ENCODE measurements at regions not wholly inside any gene's neighbourhood (a gene's known extent, or its start where the extent isn't known, plus 50 kb on each side); places are given as distances from the start of the nearest gene placed in this dataset.

GRCh38 chr5:34536699-34537098 is 119.4 kb upstream of the RAI14 start:
- no peak for TF ChIP-seq CTCF (IDR thresholded peaks at IDR 0.05)
- no peak for ATAC-seq (ENCODE audit: low FRiP score)
- DNase-seq (ENCODE audit: low spot score), result no peak

GRCh38 chr5:34538026-34538672 is 118.0 kb upstream of the RAI14 start:
- no peak for TF ChIP-seq CTCF (IDR thresholded peaks at IDR 0.05)
- ATAC-seq (ENCODE audit: low FRiP score), result no peak
- DNase-seq (ENCODE audit: low spot score), result no peak

GRCh38 chr5:34539183-34539582 is 116.9 kb upstream of the RAI14 start:
- ATAC-seq (ENCODE audit: low FRiP score), result no peak
- no peak for TF ChIP-seq CTCF (IDR thresholded peaks at IDR 0.05)

GRCh38 chr5:34541067-34541466 is 115.1 kb upstream of the RAI14 start:
- TF ChIP-seq CTCF (IDR thresholded peaks at IDR 0.05), result no peak
- DNase-seq (ENCODE audit: low spot score), result no peak
- no peak for ATAC-seq (ENCODE audit: low FRiP score)

More at GRCh38 chr5:34539183-34539582, 116.9 kb upstream of the RAI14 start:
- DNase-seq (ENCODE audit: low spot score), result no peak

GRCh38 chr5:34542818-34543217 is 113.3 kb upstream of the RAI14 start:
- ATAC-seq (ENCODE audit: low FRiP score), result no peak
- no peak for TF ChIP-seq CTCF (IDR thresholded peaks at IDR 0.05)
- DNase-seq (ENCODE audit: low spot score), result no peak

- ATAC-seq (ENCODE audit: low FRiP score) (no peak), DNase-seq (ENCODE audit: low spot score) (no peak)
- TF ChIP-seq CTCF (IDR thresholded peaks at IDR 0.05), result no peak
Observed at GRCh38 chr5:34543687-34544086, 112.4 kb upstream of the RAI14 start.

GRCh38 chr5:34544403-34544802 is 111.7 kb upstream of the RAI14 start:
- no peak for TF ChIP-seq CTCF (IDR thresholded peaks at IDR 0.05)
- DNase-seq (ENCODE audit: low spot score) (no peak), ATAC-seq (ENCODE audit: low FRiP score) (no peak)
